Endodermal cell (in vitro differentiated cells): ENCODE measurements at regions not wholly inside any gene's neighbourhood (a gene's known extent, or its start where the extent isn't known, plus 50 kb on each side); places are given as distances from the start of the nearest gene placed in this dataset.

Experiments used
- DNase-seq: peaks from one replicate; pipeline ENCODE4 v3.0.0-alpha.2; 2017
- H3K27ac ChIP-seq: 2 replicates; pipeline ENCODE4 v1.5.1; 2013; ENCODE audit warnings: mild to moderate bottlenecking, low read depth, low read length, moderate library complexity
- H3K27me3 ChIP-seq: 2 replicates; pipeline ENCODE4 v1.6.1; 2013; ENCODE audit warnings: mild to moderate bottlenecking, low read length, moderate library complexity; ENCODE audit not compliant: insufficient read depth, control insufficient read depth, poor library complexity, severe bottlenecking
- H3K36me3 ChIP-seq: 2 replicates; pipeline ENCODE4 v1.7.0; 2013; ENCODE audit warnings: mild to moderate bottlenecking, low read length, moderate library complexity; ENCODE audit not compliant: control insufficient read depth, insufficient read depth
- H3K4me1 ChIP-seq: one replicate; pipeline ENCODE4 v1.7.0; 2013; ENCODE audit warnings: low read length; ENCODE audit not compliant: control insufficient read depth, insufficient read depth
- H3K4me3 ChIP-seq: 2 replicates; pipeline ENCODE4 v1.5.1; 2013; ENCODE audit warnings: mild to moderate bottlenecking, low read length, moderate library complexity
- H3K9ac ChIP-seq: 2 replicates; pipeline ENCODE4 v1.6.1; 2013; ENCODE audit warnings: mild to moderate bottlenecking, low read length, moderate library complexity; ENCODE audit not compliant: poor library complexity, severe bottlenecking; ENCODE audit errors: extremely low read depth
- H3K9me3 ChIP-seq: 2 replicates; pipeline ENCODE4 v1.6.1; 2013; ENCODE audit warnings: mild to moderate bottlenecking, low read length, moderate library complexity; ENCODE audit not compliant: control insufficient read depth
- H3K27ac Mint-ChIP-seq: 2 replicates; pipeline ENCODE4 v1.8.0; 2020; ENCODE audit warnings: mixed read lengths
- H3K27me3 Mint-ChIP-seq: 2 replicates; pipeline ENCODE4 v1.8.0; 2021; ENCODE audit warnings: mild to moderate bottlenecking, mixed read lengths; ENCODE audit not compliant: insufficient read depth
- H3K36me3 Mint-ChIP-seq: 2 replicates; pipeline ENCODE4 v1.8.0; 2020; ENCODE audit warnings: low read depth, mixed read lengths
- H3K4me1 Mint-ChIP-seq: 2 replicates; pipeline ENCODE4 v1.8.0; 2020; ENCODE audit warnings: mixed read lengths
- H3K4me3 Mint-ChIP-seq: 2 replicates; pipeline ENCODE4 v1.8.0; 2020; ENCODE audit warnings: mild to moderate bottlenecking, moderate library complexity, mixed read lengths
- H3K9me3 Mint-ChIP-seq: 2 replicates; pipeline ENCODE4 v1.8.0; 2020; ENCODE audit warnings: mild to moderate bottlenecking, mixed read lengths
- WGBS, 2 experiments: methylation state at CpG; one replicate each; pipeline versions ENCODE4 v1.1.5 to v1.1.7; 2013; ENCODE audit warnings: missing lambda C conversion rate in 2 of 2, mixed read lengths in 1 of 2; ENCODE audit not compliant: insufficient coverage in 1 of 2, insufficient read length in 1 of 2; 5-methylcytosine and 5-hydroxymethylcytosine counted together
- TF ChIP-seq, protein P1 (sequence below): fragments of 200-600 bp; sonication (generic); conservative IDR thresholded peaks from 2 replicates; pipeline ENCODE4 v1.5.0; 2021; ENCODE audit warnings: antibody characterized with exemption, mild to moderate bottlenecking

DNA sequence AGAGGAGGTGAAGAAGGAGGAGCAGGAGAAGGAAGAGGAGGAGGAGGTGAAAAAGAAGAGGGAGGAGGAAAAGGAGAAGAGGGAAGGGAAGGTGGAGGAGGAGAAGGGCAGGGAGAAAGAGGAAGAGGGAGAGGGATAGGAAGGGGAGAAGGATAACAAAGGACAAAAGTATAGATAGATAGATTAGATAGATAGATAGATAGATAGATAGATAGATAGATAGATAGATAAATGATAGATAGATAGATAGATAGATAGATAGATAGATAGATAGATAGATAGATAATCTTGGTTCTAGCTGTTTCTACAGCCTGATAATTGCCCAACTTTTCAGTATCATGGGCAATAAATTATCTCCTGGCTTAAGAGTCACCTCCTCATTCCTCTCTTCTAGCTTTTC is 296.2 kb upstream of the C16orf82 start:
- Histone ChIP-seq H3K9me3 (no peaks in the 10 kb centered on the region), H3K27ac (no peak overlapping the region), H3K36me3 (no peaks in the 10 kb centered on the region), H3K4me3 (no peak overlapping the region), H3K9ac (no peak overlapping the region), H3K4me1 (no peaks in the 10 kb centered on the region), H3K27me3 (peaks cover 51% of the 10 kb centered on the region)
- H3K27ac Mint-ChIP-seq: no peak overlapping the region
- TF ChIP-seq, protein P1, sequence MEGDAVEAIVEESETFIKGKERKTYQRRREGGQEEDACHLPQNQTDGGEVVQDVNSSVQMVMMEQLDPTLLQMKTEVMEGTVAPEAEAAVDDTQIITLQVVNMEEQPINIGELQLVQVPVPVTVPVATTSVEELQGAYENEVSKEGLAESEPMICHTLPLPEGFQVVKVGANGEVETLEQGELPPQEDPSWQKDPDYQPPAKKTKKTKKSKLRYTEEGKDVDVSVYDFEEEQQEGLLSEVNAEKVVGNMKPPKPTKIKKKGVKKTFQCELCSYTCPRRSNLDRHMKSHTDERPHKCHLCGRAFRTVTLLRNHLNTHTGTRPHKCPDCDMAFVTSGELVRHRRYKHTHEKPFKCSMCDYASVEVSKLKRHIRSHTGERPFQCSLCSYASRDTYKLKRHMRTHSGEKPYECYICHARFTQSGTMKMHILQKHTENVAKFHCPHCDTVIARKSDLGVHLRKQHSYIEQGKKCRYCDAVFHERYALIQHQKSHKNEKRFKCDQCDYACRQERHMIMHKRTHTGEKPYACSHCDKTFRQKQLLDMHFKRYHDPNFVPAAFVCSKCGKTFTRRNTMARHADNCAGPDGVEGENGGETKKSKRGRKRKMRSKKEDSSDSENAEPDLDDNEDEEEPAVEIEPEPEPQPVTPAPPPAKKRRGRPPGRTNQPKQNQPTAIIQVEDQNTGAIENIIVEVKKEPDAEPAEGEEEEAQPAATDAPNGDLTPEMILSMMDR: no peak
- H3K4me1 Mint-ChIP-seq: no peaks in the 10 kb centered on the region
- H3K27me3 Mint-ChIP-seq: peaks cover 58% of the 10 kb centered on the region
- peaks cover 2% of the 10 kb centered on the region for H3K9me3 Mint-ChIP-seq
- DNase-seq: no peak
- no peak overlapping the region for H3K4me3 Mint-ChIP-seq
- H3K36me3 Mint-ChIP-seq: no peaks in the 10 kb centered on the region

DNA sequence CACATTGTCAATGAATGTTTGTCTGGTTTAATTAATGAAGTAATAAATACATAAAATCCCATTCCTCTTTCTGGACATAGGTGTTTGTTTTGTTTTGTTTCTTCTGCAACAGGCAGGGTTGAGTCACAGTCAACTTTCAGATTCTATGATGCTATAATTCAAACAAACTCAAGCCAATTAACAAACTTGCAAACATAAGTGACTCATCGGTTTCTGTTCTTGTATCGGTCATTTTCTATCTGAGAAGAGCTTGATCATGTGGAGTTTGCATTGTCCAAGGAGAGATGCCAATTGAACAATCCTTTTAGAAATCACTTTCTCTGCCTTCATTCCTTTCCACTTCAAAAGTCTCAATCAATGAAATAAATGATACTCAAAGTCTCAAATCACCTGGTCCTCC is 294.2 kb upstream of the C16orf82 start:
- no peak for DNase-seq
- Histone ChIP-seq H3K27me3 (peaks cover 45% of the 10 kb centered on the region), H3K36me3 (no peaks in the 10 kb centered on the region), H3K4me3 (no peak overlapping the region), H3K27ac (no peak overlapping the region), H3K9me3 (no peaks in the 10 kb centered on the region), H3K4me1 (no peaks in the 10 kb centered on the region), H3K9ac (no peak overlapping the region)
- H3K9me3 Mint-ChIP-seq: peaks cover 4% of the 10 kb centered on the region
- no peaks in the 10 kb centered on the region for H3K4me1 Mint-ChIP-seq
- no peak overlapping the region for H3K4me3 Mint-ChIP-seq
- H3K27me3 Mint-ChIP-seq: peaks cover 49% of the 10 kb centered on the region
- no peak overlapping the region for H3K27ac Mint-ChIP-seq
- 36 to 42% methylated on average over 2 of the region's 2 CpGs for WGBS, 2 experiments
- no peaks in the 10 kb centered on the region for H3K36me3 Mint-ChIP-seq
- TF ChIP-seq, protein P1: no peak

DNA sequence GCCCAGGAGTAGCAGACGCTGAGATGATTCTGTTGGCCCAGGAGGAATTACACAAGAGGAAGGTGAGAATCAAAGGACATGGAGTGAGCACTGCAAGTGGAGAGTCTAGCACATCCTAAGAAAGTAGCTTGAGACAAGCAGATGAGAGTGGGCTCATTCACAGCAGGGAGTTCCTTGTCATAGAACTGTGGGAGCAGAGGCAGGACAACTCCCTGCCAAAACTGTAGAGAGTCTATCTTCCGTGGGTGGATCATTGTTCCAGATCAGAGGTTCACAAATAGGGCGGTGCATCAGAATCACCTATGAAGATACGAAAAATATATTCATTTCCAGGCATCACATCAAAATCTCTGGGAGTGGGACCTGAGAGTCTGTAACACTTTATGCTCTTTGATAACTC is 288.9 kb upstream of the C16orf82 start:
- H3K4me3 Mint-ChIP-seq: no peak overlapping the region
- Histone ChIP-seq H3K4me1 (no peaks in the 10 kb centered on the region), H3K27me3 (peaks cover 50% of the 10 kb centered on the region), H3K9ac (no peak overlapping the region), H3K36me3 (no peaks in the 10 kb centered on the region), H3K9me3 (no peaks in the 10 kb centered on the region), H3K27ac (no peak overlapping the region), H3K4me3 (no peak overlapping the region)
- no peak for DNase-seq
- H3K9me3 Mint-ChIP-seq: peaks cover 4% of the 10 kb centered on the region
- no peaks in the 10 kb centered on the region for H3K36me3 Mint-ChIP-seq
- H3K27ac Mint-ChIP-seq: no peak overlapping the region
- WGBS, 2 experiments: 88 to 92% methylated on average over 3 to 4 of the region's 4 CpGs
- H3K4me1 Mint-ChIP-seq: no peaks in the 10 kb centered on the region
- peaks cover 50% of the 10 kb centered on the region for H3K27me3 Mint-ChIP-seq
- TF ChIP-seq, protein P1: no peak
